Limb (tissue), 2 donors: ENCODE measurements at regions not wholly inside any gene's neighbourhood (a gene's known extent, or its start where the extent isn't known, plus 50 kb on each side); places are given as distances from the start of the nearest gene placed in this dataset.

Experiments
- DNase-seq, 2 donors: peaks; one replicate each; pipeline ENCODE4 v3.0.0-alpha.2; 2016; ENCODE audit errors: extremely low spot score in 2 of 2

DNA sequence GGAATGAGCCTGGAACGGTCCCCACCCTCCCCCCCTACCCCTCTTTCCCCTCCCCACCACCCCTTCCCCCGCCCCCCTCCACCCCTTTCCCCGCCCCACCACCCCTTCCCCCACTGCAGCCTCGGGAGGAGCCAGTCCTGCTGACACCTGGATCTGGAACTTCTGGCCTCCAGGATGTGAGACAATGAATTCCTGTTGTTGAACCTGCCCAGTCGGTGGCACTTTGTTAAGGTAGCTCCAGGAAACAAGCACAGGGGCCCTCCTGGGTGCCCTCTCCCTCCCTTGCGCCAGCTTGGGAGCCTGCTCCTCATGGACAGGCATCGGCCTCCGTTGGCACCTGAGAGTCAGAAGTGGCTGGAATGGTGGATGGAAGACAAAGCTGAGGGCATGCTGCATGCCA lies 152.4 kb upstream of the FOXF1 start:
- no peak for DNase-seq

DNA sequence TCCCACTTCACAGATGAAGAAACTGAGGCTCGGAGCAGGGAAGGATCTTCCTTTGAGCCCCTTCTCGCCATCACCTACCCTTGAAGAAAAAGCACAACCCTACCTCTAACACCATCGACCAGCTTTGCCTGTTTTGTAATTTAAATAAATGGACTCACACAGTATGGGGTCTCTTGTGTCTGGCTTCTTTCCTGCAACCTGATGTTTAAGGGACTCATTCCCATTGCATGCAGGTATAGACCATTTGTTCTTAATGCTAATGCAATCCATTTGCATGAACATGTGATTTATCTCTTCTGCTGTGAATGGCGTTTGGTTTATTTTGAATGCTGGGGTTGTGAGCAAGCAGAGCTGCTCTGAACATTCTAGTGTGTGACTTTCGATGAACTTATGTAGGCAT lies 150.8 kb upstream of the FOXF1 start:
- DNase-seq = no peak

DNA sequence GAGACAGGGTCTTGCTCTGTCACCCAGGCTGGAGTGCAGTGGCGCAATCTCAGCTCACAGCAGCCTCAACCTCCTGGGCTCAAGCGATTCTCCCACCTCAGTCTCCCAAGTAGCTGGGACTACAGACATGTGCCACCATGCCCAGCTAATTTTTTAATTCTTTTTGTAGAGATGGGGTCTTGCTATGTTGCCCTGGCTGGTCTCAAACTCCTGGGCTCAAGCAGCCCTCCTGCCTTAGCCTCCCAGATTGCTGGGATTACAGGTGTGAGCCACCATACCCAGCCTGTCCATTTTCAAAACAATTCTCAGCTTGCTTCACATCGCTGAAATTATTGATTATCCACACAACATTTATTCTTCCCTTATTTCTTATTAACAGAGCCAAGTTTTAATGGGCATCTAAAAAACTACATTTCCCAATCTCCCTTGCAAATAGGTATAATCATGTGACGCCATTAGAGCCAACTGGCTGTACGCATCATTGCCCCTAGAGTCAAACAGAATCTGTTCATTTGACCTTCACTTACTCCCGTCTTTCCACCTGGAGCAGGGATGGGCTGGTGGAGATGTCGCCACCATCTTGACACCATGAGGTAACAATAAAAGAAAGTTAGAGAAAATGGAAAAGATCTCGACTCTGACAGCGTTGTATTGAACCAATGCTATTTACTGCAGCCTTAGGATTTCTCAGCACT lies 148.0 kb upstream of the FOXF1 start:
- no peak for DNase-seq

DNA sequence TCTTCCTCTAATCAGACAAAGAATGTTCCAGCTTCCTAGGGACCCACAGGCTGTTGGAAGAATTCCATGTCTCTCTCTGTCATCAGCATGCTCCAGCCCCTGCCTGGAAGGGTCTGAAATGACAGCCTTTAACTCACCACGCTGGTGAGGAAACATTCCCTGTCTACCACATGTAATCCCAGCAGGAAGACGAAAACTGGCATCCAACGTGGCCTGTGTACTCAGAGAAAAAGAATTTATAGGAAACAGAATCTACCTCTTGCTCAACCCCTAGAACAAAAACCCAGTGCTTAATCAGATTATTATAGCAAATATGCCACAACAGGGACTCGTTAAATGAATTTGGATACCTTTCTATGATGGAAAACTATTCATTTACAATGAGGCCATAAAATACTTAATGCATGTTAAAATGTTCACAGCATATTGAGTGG lies 147.3 kb upstream of the FOXF1 start:
- DNase-seq = no peak

DNA sequence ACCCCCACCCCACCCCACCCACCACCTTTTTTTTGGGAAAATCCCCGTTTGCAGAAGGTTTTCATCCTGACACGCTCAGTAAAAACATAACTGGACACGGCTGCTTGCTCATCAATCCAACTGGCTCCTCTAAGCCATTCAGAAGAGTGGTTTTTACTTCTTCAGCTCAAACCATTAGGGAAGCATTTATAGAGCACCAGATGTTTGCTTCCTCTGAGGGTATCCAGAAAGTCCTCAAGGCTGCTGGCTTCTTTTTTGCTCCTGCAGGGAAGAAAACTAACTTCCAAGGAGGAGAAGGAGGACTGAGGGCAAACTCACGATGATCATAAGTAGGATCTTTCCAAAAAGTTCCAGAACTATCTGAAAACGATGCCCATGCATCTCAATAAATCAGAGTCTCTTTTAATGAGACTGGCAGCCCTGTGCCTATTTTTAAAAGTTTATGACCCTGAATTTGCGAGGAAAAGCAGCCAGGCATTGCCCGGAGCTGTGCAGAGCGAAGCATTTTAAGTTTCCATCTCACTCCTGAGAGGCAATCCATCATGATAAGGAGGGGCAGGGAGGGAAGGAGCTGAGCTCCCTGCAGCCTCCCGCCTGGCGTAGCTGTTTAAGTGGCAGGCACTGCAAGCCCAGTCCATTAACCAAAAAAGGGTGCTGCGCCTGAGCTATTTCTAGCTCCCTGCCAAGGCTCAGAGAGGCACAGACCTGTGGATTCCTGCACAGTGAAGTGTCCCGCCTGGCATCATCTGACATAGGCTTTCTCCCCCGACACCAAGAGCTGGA lies 146.3 kb upstream of the FOXF1 start:
- DNase-seq = no peak

DNA sequence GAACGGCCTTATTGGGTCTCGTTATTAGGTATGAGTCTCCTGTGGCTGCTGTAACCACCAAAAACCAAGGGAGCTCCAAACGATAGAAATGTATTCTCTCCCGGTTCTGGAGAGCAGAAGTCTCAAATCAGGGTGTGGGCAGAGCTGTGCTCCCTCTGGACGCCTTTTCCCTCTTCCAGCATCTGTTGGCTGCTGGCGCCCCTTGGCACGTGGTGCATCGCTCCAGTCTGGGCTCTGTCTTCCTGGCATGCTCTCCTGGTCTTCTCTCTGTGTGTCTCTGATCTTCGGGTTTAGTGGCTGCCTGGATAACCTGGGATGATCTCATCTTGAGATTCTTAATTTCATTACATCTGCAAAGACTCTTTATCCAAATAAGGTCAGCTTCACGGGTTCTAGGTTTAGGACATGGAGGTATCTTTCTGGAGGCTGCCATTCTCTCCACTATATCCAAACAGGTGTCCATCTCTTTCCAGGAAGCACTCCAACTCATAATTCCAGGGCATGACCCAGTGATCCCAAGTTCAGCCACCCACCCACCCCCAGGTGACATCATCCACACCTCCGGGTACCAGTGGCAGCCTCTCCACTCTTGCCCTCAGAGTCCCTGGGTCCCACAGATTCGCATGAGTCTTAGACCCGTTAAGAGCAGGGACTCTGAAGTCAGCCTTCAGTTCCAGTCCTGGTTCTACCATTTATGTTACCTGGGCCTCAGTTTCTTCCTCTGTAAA lies 145.5 kb upstream of the FOXF1 start:
- DNase-seq = no peak

DNA sequence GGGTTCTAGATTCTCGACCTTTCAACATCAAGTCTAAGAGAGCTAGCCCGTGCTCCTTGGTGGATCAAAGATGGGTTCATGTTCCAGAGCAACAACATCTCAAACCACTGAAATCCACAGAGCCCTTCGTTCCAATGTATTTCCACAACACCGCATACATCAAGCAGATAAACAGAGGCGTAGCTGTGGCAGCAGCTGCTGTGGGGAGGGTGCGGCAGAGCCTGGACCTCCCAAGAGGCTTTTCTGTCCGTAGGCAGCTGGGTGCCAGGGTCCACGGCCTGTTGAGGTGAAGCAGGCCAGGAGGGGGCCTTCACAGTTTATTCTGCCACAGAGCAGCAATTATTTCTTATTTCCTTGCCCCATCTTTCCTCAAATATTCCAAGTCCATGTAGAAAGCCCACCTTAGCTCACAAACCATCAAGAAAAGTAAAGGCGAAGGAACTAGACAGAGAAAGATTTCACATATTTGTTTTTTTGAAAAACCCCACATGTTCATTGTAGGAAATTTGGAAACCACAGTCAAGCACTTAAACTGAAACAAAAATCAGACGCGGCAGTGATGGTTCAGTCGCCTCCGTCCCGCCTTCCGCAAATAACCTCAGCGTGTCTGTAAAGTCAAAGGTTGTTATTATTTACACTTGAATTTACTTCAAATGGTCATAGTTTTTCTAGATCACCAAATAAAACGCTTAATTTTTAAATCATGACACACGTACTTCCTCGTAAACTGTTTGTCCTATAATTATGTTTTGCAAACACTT lies 144.6 kb upstream of the FOXF1 start:
- no peak for DNase-seq

DNA sequence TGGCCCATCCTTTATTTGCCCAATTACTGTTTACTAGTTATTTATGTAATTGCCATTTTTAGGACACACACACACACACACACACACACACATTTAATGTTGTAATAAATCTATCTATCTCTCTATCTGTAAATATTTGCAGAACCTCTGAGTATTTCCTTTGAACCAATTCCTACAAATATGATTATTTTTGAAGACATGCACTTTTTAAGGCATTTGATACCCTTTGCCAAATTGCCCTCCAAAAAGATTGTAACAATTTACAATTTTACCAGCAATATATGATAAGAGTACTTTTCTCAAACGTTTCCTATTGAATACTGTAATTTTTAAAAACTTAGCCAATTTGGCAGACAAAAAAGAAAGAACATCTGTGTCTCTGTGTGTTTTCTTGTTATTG lies 143.8 kb upstream of the FOXF1 start:
- no peak for DNase-seq

DNA sequence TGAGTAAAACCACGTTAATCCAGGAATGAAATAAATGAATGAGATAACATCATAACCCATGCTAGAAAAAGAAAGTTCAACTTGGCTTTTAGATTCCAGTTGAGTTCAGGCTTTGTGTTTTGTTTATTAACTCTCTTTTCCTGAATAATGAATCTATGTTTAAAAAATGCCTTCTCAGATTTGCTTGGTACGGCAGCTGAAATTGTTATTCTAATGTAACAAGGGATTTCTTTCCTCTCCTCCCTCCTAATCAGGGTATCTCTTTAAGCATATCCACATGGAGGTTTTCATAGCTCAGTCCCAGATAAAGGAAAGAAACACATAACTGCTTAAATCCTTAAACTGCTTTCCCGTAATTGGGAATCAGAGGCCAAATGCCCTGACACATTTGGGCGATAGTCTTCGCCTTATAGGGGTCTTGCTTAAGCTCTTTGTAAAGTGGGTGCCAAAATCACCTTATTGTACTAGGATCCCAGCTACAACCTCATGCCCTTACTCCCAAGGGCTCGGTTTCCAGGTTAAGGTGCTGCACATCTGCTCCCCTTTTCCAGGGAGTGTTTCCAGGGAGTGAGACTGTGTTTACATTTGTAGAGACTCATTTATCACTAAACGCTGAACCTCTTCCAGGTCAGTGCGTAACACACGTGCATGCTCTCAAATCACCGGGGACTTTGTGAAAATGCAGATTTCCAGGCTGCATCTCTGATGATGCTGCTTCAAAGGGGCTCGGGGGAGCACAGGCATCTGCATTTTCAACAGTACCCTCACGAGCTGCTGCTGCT lies 142.8 kb upstream of the FOXF1 start:
- DNase-seq = no peak

DNA sequence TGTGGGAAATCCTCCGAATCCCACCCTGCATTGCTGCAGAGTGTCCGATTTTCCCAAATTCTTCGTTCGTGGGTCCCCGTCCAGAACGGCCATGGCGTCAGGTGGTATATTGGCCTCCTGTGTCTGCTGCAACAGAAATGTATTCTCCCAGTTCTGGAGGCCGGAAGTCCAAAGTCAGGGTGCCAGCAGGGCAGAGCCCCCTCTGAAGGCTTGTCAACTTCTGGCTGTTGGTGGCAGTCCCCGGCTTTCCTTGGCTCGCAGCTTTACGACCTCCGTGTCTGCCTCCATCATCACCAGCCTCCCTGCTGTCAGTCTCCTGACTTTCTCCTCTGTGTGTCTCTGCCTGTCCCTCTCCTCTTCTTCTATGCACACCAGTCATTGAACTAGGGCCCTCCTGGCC lies 142.1 kb upstream of the FOXF1 start:
- no peak for DNase-seq

DNA sequence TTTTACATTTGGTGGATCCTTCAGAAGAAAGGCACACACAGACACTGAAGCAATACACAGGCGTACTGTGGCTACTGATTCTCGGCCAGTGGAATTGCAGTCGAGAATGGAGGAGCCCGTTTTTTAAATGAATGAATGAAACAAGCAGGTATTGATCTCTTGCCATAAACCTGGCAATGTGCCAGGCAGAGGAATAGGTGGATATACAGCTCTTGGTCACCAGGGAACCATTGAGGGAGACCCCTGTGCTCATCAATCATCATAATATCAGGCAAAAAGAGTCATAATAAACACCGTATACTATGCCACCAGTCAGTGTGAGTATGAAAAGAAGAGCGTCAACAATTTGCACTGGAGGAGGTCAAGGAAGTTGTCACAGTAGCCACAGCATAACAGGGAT lies 140.3 kb upstream of the FOXF1 start:
- no peak for DNase-seq

DNA sequence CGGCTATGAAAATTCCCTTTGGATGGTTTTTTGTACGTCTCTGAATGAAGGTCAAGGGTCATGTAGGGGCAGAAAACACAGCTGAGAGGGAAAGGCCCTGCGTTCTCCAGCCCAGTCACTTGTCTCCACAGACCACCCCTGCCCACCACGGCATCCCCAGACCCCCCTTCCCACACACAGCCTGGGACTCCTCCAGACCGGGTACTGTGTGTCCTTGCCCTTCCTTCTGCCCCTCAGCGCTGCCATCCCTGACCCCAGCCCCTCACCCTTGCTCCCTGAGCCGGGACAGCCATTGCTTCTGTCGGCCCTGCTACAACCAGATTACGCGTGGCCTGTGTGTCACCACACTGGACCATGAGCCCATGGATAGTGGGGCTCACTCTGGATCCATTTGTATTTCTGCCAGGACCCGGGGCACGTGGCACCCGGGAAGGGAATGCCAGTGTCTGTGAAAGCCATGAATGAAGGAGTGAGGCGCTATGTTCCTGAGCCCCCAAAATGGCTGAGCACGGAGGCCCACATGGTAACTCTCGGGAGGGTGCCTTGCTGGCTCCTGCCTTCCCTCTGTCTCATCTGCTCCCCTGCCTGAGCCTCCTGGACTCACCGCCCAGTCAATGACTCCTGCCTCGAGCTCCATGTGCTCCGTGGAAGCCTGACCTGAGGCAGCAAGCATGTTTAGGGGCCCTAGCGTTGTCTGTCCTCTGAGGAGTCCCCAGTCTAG lies 139.1 kb upstream of the FOXF1 start:
- no peak for DNase-seq

DNA sequence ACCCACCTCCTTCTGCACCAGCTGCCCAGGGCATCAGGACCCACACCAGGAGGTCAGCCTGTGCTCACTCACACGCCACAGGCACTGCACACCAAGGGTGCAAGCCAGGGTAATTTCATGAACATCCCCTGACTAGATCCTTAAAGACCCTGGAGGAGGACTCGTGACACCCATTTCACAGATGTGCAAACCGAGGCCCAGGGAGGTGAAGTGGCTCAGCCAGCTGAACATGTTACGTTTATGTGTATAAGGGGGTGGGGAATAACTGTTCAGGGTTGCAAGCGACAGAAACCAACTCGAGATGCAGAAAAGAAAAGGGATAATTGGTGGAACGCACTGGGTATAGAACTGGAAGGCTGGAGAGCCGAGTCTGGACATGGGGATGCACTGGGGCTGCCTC lies 138.1 kb upstream of the FOXF1 start:
- no peak for DNase-seq

DNA sequence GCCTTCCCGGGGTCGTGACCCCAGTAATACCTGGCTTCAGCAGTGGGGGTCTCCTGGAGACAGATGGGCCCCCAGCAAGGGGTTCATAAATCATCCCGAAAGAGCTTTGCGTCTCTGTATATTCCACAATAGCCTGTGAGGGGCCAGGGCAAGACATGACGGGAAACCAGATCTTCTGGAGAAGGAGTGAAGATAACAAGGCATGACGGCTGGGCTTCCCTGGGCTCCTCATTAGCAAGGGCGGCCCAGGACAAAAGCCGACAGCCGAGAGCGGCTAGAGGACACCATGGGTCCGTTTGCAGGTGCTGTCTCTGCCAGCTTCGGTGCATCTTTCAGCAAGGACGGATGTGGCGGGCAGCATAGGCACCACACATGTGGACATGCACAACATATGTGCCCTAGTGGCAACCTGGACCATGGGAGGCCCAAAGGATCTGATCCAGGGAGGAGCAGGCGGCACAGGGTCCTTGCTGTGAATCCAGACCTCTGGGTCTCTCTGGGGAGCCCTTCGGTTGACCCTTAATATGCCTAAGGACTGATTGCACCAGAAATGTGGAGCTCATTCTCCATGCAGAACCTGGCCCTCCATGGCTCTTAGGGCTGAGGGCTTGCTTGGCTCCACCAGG lies 136.9 kb upstream of the FOXF1 start:
- DNase-seq = no peak

DNA sequence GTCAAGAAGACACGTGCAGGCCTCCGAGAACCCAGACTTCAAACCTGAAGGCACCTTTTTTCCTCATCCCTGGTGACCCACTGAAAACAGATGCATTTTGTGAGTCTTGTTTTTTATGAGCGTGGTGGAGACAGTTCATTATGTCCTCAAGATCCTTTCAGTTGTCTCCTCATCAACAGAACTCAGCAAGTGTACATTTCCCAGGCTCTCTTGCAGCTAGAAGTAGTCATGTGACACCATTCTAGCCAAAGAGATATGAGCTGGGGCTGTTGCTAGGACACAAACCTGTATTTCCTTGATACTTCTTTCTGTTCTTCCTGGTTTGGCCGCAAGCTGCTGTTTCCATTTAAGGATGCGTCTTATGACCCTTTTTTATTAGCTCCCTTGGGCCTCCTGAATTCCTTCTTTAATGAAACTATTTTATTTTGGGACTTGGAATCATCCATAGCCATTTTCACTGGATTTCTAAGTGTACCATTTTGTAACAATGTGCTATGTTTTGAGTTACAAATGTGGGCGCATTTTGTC lies 135.7 kb upstream of the FOXF1 start:
- DNase-seq = no peak

DNA sequence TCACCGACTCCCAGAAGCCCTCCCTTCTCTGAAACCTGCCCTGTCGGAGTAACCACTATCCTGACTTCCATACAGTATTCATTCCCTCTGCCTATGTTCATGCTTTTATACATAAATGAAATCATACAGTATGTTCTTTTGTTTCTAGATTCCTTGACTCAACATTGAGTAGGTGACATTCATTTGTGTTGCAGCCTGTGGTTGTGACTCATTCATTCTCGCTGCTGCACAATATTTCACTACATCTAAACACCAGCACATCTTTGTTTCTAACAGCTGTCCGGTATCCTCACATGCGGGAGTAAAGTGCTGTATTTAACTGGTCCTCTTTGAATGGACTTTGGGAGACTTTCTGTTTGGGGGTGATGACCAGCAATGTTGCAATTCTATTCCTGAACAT lies 135.0 kb upstream of the FOXF1 start:
- DNase-seq = no peak

DNA sequence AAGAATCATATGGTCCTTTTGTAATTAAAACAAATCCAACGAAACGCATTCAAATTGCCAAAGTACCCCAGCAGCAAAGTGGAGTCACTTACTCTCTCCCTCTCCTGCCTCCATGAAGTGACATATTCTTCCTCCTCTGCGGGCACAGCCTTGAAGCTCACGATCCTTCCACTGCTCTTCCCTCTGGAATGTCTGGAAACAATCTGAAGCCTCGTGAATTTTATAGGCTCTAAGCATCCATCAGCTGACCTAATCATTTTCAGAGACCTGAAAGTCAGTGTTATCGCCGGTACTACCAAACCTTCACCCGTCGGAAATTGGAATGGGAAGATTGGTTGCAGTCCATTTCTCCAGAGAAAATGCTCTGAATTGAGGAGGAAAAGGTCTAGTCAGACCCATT lies 134.5 kb upstream of the FOXF1 start:
- no peak for DNase-seq

DNA sequence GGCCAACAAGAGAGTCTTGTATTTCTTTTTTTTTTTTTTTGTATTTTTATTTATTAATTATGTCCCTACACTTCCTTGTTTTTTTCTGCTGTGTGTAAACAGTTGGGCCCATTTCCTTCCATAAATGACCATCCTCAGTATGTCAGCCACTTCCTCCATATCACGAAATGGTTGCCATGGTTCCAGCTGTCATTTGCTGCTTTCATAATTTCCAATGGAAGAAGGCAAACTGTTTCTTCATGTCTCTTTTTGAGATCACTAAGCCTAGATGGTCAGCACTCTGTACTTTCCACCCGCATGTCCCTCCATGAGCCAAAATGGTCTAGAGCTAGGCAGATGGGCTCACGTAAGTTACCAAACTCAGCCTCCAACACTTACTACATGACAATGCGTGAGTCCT lies 133.5 kb upstream of the FOXF1 start:
- DNase-seq = no peak

DNA sequence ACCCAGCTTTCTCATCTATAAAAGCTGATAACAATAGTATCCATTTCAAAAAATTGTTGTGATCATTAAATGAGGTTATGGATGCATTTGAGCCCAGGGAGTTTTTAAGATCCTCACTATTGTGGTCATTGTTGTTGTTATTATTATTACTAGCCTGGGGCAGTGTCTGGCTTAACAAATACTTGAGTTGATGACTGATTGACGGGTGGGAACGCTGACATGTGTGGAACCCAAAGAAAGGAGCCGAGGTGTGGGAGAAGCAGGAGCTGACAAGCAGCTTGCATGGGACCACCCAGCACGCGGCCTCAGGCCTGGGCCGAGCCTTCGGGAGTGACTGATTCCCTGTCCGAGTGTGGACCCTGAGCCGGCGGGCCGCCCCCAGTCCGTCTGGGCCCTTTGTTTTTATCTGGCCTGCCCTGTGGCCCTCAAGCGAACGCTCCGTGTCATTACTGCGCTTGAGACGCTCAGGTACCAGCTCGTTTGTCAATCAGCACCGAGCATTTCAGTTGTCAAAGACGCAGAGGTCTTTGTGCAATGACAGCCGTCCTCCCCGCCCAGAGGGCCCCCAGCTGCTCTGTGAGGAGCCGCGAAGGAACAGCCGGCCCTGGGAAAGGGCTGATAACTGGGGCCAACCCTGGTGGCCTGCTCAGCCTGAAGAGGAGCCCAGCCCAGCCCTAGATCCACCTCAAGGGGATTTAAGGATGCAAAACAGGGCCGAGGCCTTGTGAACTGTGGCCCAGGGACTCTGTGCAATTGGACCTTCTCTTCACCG lies 132.9 kb upstream of the FOXF1 start:
- DNase-seq = no peak
